Osteocyte (in vitro differentiated cells): ENCODE measurements at regions not wholly inside any gene's neighbourhood (a gene's known extent, or its start where the extent isn't known, plus 50 kb on each side); places are given as distances from the start of the nearest gene placed in this dataset.

Experiments used
- DNase-seq: peaks from one replicate; pipeline ENCODE4 v3.0.0; 2021; ENCODE audit warnings: mixed read lengths; ENCODE audit not compliant: unreplicated experiment; ENCODE audit errors: extremely low spot score
- H3K27ac Mint-ChIP-seq: one replicate; pipeline ENCODE4 v1.8.0; 2021; ENCODE audit warnings: mild to moderate bottlenecking, mixed read lengths; ENCODE audit not compliant: unreplicated experiment
- H3K27me3 Mint-ChIP-seq: one replicate; pipeline ENCODE4 v1.8.0; 2021; ENCODE audit warnings: mixed read lengths; ENCODE audit not compliant: unreplicated experiment
- H3K36me3 Mint-ChIP-seq: one replicate; pipeline ENCODE4 v1.8.0; 2021; ENCODE audit warnings: mixed read lengths; ENCODE audit not compliant: unreplicated experiment
- H3K4me1 Mint-ChIP-seq: one replicate; pipeline ENCODE4 v1.8.0; 2021; ENCODE audit warnings: mixed read lengths; ENCODE audit not compliant: unreplicated experiment
- H3K4me3 Mint-ChIP-seq: one replicate; pipeline ENCODE4 v1.8.0; 2021; ENCODE audit warnings: mild to moderate bottlenecking, moderate library complexity, mixed read lengths; ENCODE audit not compliant: unreplicated experiment
- H3K9me3 Mint-ChIP-seq: one replicate; pipeline ENCODE4 v1.8.0; 2021; ENCODE audit warnings: mixed read lengths; ENCODE audit not compliant: unreplicated experiment
- TF ChIP-seq, protein P1 (sequence below): fragments of 200-600 bp; sonication (generic); IDR thresholded peaks from 2 replicates; pipeline ENCODE4 v1.5.0; 2021; ENCODE audit warnings: antibody characterized with exemption, mild to moderate bottlenecking, moderate library complexity

GRCh38 chr14:42353315-42353714 lies 746.6 kb downstream of the LRFN5 start:
- no peak overlapping the region for H3K27ac Mint-ChIP-seq
- no peaks in the 10 kb centered on the region for H3K27me3 Mint-ChIP-seq
- no peaks in the 10 kb centered on the region for H3K36me3 Mint-ChIP-seq
- H3K9me3 Mint-ChIP-seq = no peaks in the 10 kb centered on the region
- TF ChIP-seq, protein P1, sequence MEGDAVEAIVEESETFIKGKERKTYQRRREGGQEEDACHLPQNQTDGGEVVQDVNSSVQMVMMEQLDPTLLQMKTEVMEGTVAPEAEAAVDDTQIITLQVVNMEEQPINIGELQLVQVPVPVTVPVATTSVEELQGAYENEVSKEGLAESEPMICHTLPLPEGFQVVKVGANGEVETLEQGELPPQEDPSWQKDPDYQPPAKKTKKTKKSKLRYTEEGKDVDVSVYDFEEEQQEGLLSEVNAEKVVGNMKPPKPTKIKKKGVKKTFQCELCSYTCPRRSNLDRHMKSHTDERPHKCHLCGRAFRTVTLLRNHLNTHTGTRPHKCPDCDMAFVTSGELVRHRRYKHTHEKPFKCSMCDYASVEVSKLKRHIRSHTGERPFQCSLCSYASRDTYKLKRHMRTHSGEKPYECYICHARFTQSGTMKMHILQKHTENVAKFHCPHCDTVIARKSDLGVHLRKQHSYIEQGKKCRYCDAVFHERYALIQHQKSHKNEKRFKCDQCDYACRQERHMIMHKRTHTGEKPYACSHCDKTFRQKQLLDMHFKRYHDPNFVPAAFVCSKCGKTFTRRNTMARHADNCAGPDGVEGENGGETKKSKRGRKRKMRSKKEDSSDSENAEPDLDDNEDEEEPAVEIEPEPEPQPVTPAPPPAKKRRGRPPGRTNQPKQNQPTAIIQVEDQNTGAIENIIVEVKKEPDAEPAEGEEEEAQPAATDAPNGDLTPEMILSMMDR = no peak
- H3K4me3 Mint-ChIP-seq = no peak overlapping the region
- H3K4me1 Mint-ChIP-seq = no peaks in the 10 kb centered on the region
- no peak for DNase-seq

DNA sequence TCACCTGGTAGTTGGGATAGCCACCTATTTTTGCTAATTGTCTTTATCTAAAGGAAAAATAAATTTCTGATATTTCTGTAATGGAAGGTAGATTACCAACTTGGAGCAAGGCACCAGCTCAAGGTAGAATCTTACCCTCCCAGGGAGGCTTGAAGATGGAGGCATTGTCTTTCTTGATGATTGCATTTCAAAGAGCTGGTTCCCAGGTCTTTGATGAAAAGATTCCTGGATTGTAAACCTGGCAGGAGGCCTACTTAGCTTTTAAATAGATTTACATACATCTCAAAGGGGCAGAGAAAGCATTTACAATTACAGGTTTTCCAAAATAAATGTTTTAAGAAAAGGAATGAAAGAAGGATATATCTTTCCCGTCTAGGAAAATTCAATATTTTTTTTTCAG lies 729.2 kb downstream of the LRFN5 start:
- H3K4me1 Mint-ChIP-seq = no peaks in the 10 kb centered on the region
- H3K9me3 Mint-ChIP-seq = no peaks in the 10 kb centered on the region
- no peak overlapping the region for H3K4me3 Mint-ChIP-seq
- TF ChIP-seq, protein P1 = no peak
- no peaks in the 10 kb centered on the region for H3K27me3 Mint-ChIP-seq
- H3K36me3 Mint-ChIP-seq = no peaks in the 10 kb centered on the region
- DNase-seq = no peak
- no peak overlapping the region for H3K27ac Mint-ChIP-seq

DNA sequence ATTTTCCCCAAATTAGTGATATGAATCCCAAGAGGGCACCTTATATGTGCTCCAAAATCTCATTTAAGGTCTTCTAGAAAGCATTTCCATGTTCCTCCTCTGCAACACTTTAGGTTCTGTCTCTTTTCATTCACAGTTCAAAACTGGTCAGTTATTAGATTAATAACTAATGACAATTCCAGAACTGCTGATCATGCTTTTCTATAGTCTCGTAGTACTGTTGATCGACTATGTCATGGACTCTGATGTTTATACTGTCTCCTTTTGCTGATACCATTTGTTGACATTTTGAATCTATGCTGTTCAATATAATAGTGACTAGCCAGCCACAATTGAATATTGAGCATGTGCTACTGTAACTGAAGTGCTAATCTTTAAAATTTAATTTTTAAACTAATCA lies 728.3 kb downstream of the LRFN5 start:
- Mint-ChIP-seq H3K4me3 (no peak overlapping the region), H3K36me3 (no peaks in the 10 kb centered on the region), H3K9me3 (no peaks in the 10 kb centered on the region), H3K27ac (no peak overlapping the region), H3K27me3 (no peaks in the 10 kb centered on the region), H3K4me1 (no peaks in the 10 kb centered on the region)
- DNase-seq = no peak
- TF ChIP-seq, protein P1 = no peak

GRCh38 chr14:42323426-42323825 lies 716.8 kb downstream of the LRFN5 start:
- no peaks in the 10 kb centered on the region for H3K9me3 Mint-ChIP-seq
- H3K4me3 Mint-ChIP-seq = no peak overlapping the region
- H3K4me1 Mint-ChIP-seq = no peaks in the 10 kb centered on the region
- H3K27me3 Mint-ChIP-seq = no peaks in the 10 kb centered on the region
- no peak for DNase-seq
- no peaks in the 10 kb centered on the region for H3K36me3 Mint-ChIP-seq
- H3K27ac Mint-ChIP-seq = no peak overlapping the region
- TF ChIP-seq, protein P1 = no peak

DNA sequence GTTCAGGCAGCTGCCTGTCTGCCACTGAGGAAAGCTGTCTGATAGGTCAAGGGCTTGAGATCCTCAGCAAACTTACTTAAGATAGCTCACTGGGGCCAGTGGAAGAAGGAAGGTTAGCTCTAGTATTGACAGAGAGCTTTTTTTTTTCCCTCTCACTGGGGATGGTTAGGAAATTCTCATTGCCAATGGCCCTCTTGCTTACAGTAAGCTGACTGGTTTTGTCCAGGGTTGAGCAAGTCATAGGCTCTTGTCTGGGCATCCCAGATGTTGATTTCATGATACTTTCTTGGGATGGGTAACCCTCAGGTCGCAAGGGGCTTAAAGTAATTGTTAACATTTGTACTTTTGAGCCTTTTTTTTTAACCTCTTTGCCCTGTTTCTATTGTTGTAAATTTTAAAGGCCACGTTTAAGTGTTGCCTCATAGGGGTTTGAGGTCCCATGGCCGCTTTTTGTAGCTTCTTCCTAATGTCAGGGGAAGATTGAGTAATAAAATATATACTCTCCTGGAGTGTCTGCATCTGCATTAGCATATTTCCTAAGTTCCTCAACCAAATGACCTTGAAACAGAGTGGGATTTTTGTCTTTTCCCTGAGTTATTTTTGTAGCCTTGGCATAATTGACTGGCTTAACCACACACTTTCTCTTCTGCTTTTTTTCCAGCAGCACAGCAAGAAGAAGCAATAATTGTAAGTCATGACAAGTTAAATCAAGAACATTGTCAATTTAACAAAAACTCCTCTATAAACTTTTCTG lies 716.0 kb downstream of the LRFN5 start:
- no peaks in the 10 kb centered on the region for H3K27me3 Mint-ChIP-seq
- TF ChIP-seq, protein P1 = no peak
- no peaks in the 10 kb centered on the region for H3K4me1 Mint-ChIP-seq
- DNase-seq = no peak
- no peak overlapping the region for H3K4me3 Mint-ChIP-seq
- no peaks in the 10 kb centered on the region for H3K36me3 Mint-ChIP-seq
- no peak overlapping the region for H3K27ac Mint-ChIP-seq
- H3K9me3 Mint-ChIP-seq = no peaks in the 10 kb centered on the region
